WTC11 (cell line): ENCODE measurements at regions not wholly inside any gene's neighbourhood (a gene's known extent, or its start where the extent isn't known, plus 50 kb on each side); places are given as distances from the start of the nearest gene placed in this dataset.

ENCODE experiments used
- ATAC-seq: fragments of 200-7000 bp; cut with Tn5 transposase; 2 replicates; pipeline ENCODE4 v1.10.0; 2021; ENCODE audit warnings: mild to moderate bottlenecking, moderate library complexity
- CTCF ChIA-PET: fragments of 300-600 bp; sonication (Branson Sonifier 250); formaldehyde crosslinking; loops from one replicate; lab custom pipeline; 2021; ENCODE audit warnings: antibody characterized with exemption; lab: Charles Lee
- POLR2A ChIA-PET: fragments of 350-600 bp; sonication (Branson Sonifier 250); formaldehyde crosslinking; loops from one replicate; lab custom pipeline; 2021; ENCODE audit warnings: antibody characterized with exemption; lab: Charles Lee
- DNase-seq: peaks from one replicate; pipeline ENCODE4 v3.0.0; 2021; ENCODE audit warnings: low spot score
- H3K27ac Mint-ChIP-seq: 2 replicates; pipeline ENCODE4 v1.8.0; 2021; ENCODE audit warnings: mixed read lengths
- H3K27me3 Mint-ChIP-seq: 2 replicates; pipeline ENCODE4 v1.8.0; 2021; ENCODE audit warnings: low read depth, mild to moderate bottlenecking, moderate library complexity, mixed read lengths
- H3K36me3 Mint-ChIP-seq: 2 replicates; pipeline ENCODE4 v1.8.0; 2021; ENCODE audit warnings: mixed read lengths
- H3K4me1 Mint-ChIP-seq: 2 replicates; pipeline ENCODE4 v1.8.0; 2022; ENCODE audit warnings: mixed read lengths
- H3K4me3 Mint-ChIP-seq: 2 replicates; pipeline ENCODE4 v1.8.0; 2021; ENCODE audit warnings: mild to moderate bottlenecking, moderate library complexity, mixed read lengths
- H3K9me3 Mint-ChIP-seq: 2 replicates; pipeline ENCODE4 v1.8.0; 2021; ENCODE audit warnings: mixed read lengths
- ATF3 ChIP-seq: sonication (generic); formaldehyde crosslinking; conservative IDR thresholded peaks from 2 replicates; pipeline ENCODE4 v1.8.1; 2022; ENCODE audit warnings: mild to moderate bottlenecking, missing genetic modification reagents
- CREM ChIP-seq: sonication (generic); formaldehyde crosslinking; IDR thresholded peaks from 2 replicates; pipeline ENCODE4 v1.8.1; 2022; ENCODE audit warnings: mild to moderate bottlenecking, missing genetic modification reagents, moderate library complexity
- E2F1 ChIP-seq: sonication (generic); formaldehyde crosslinking; IDR thresholded peaks from 2 replicates; pipeline ENCODE4 v1.8.0; 2022; ENCODE audit warnings: mild to moderate bottlenecking, missing genetic modification reagents
- E2F5 ChIP-seq: sonication (generic); formaldehyde crosslinking; IDR thresholded peaks from 2 replicates; pipeline ENCODE4 v1.8.1; 2022; ENCODE audit warnings: mild to moderate bottlenecking, moderate library complexity, missing genetic modification reagents
- ESRRA ChIP-seq: sonication (generic); formaldehyde crosslinking; IDR thresholded peaks from 2 replicates; pipeline ENCODE4 v1.8.1; 2022; ENCODE audit warnings: mild to moderate bottlenecking, missing genetic modification reagents, borderline replicate concordance
- ETV6 ChIP-seq: sonication (generic); formaldehyde crosslinking; IDR thresholded peaks from 2 replicates; pipeline ENCODE4 v1.8.1; 2022; ENCODE audit warnings: mild to moderate bottlenecking, missing genetic modification reagents
- FOXK1 ChIP-seq: sonication (generic); formaldehyde crosslinking; IDR thresholded peaks from 2 replicates; pipeline ENCODE4 v1.8.0; 2022; ENCODE audit warnings: mild to moderate bottlenecking, moderate library complexity, missing genetic modification reagents
- GTF2I ChIP-seq: fragments of 250-450 bp; sonication (Bioruptor Pico); conservative IDR thresholded peaks from 2 replicates; pipeline ENCODE4 v1.4.0; 2021; ENCODE audit warnings: mild to moderate bottlenecking
- HMGA2 ChIP-seq: fragments of 250-450 bp; sonication (Bioruptor Pico); IDR thresholded peaks from 2 replicates; pipeline ENCODE4 v1.4.0; 2021; ENCODE audit warnings: mild to moderate bottlenecking, moderate library complexity
- MAX ChIP-seq: sonication (generic); formaldehyde crosslinking; IDR thresholded peaks from 2 replicates; pipeline ENCODE4 v1.8.0; 2022; ENCODE audit warnings: mild to moderate bottlenecking, missing genetic modification reagents
- NFE2L1 ChIP-seq: sonication (generic); formaldehyde crosslinking; IDR thresholded peaks from 2 replicates; pipeline ENCODE4 v1.8.1; 2023; ENCODE audit warnings: missing genetic modification reagents
- NR2C2 ChIP-seq: sonication (generic); formaldehyde crosslinking; IDR thresholded peaks from 2 replicates; pipeline ENCODE4 v1.8.0; 2022; ENCODE audit warnings: mild to moderate bottlenecking, missing genetic modification reagents
- PRDM15 ChIP-seq: sonication (generic); formaldehyde crosslinking; IDR thresholded peaks from 2 replicates; pipeline ENCODE4 v1.8.0; 2022; ENCODE audit warnings: missing genetic modification reagents
- RORB ChIP-seq: fragments of 250-450 bp; sonication (Bioruptor Pico); IDR thresholded peaks from 2 replicates; pipeline ENCODE4 v1.9.0; 2021; ENCODE audit warnings: mild to moderate bottlenecking
- SMAD4 ChIP-seq: sonication (generic); formaldehyde crosslinking; IDR thresholded peaks from 2 replicates; pipeline ENCODE4 v1.8.0; 2022; ENCODE audit warnings: mild to moderate bottlenecking, missing genetic modification reagents
- TCF7 ChIP-seq: sonication (generic); formaldehyde crosslinking; IDR thresholded peaks from 2 replicates; pipeline ENCODE4 v1.8.0; 2022; ENCODE audit warnings: mild to moderate bottlenecking, low read depth, missing genetic modification reagents, moderate library complexity
- TEAD4 ChIP-seq: sonication (generic); formaldehyde crosslinking; IDR thresholded peaks from 2 replicates; pipeline ENCODE4 v1.8.0; 2022; ENCODE audit warnings: mild to moderate bottlenecking, missing genetic modification reagents
- TP53 ChIP-seq: sonication (generic); formaldehyde crosslinking; IDR thresholded peaks from 2 replicates; pipeline ENCODE4 v1.8.1; 2023; ENCODE audit warnings: mild to moderate bottlenecking, missing genetic modification reagents
- ZBTB43 ChIP-seq: sonication (generic); formaldehyde crosslinking; IDR thresholded peaks from 2 replicates; pipeline ENCODE4 v1.8.1; 2023; ENCODE audit warnings: mild to moderate bottlenecking, missing genetic modification reagents
- ZNF121 ChIP-seq: sonication (generic); formaldehyde crosslinking; IDR thresholded peaks from 2 replicates; pipeline ENCODE4 v1.8.0; 2023; ENCODE audit warnings: missing genetic modification reagents
- ZNF317 ChIP-seq: sonication (generic); formaldehyde crosslinking; IDR thresholded peaks from 2 replicates; pipeline ENCODE4 v1.8.1; 2023; ENCODE audit warnings: low read depth, mild to moderate bottlenecking, moderate library complexity, missing genetic modification reagents, borderline replicate concordance
- ZNF423 ChIP-seq: fragments of 250-450 bp; sonication (Bioruptor Pico); IDR thresholded peaks from 2 replicates; pipeline ENCODE4 v2.1.2; 2022; ENCODE audit warnings: mild to moderate bottlenecking, moderate library complexity
- ZNF671 ChIP-seq: fragments of 250-450 bp; sonication (Bioruptor Pico); IDR thresholded peaks from 2 replicates; pipeline ENCODE4 v1.8.0; 2021; ENCODE audit warnings: mild to moderate bottlenecking
- ZSCAN18 ChIP-seq: fragments of 250-450 bp; sonication (Bioruptor Pico); IDR thresholded peaks from 2 replicates; pipeline ENCODE4 v2.1.2; 2022; ENCODE audit warnings: mild to moderate bottlenecking, moderate library complexity

GRCh38 chr2:196420143-196420542, 219.4 kb upstream of the CCDC150 start:
- ATAC-seq (no peak), DNase-seq (no peak)
- no peaks in the 10 kb centered on the region for H3K36me3 Mint-ChIP-seq
- no peak for TF ChIP-seq ZNF423 (CRISPR knock-in tag)
- no peak for TF ChIP-seq TP53 (CRISPR knock-in tag)
- TF ChIP-seq ZNF121 (CRISPR knock-in tag) = no peak
- no peak for TF ChIP-seq MAX (CRISPR knock-in tag)
- no peak for TF ChIP-seq ETV6 (CRISPR knock-in tag)
- TF ChIP-seq NFE2L1 (CRISPR knock-in tag) = no peak
- TF ChIP-seq RORB (CRISPR knock-in tag) = no peak
- no peak for TF ChIP-seq TCF7 (CRISPR knock-in tag)
- TF ChIP-seq TEAD4 (CRISPR knock-in tag) = no peak
- TF ChIP-seq ZNF671 = no peak
- no peak for TF ChIP-seq ZBTB43 (CRISPR knock-in tag)
- TF ChIP-seq GTF2I (CRISPR knock-in tag) = no peak
- no peak for TF ChIP-seq E2F1
- TF ChIP-seq HMGA2 (CRISPR knock-in tag) = no peak
- H3K4me1 Mint-ChIP-seq = 0 out of 2 replicates have a peak, but pooled peaks cover 3% of the 10 kb centered on the region
- H3K27me3 Mint-ChIP-seq = no peaks in the 10 kb centered on the region
- no peak overlapping the region for H3K27ac Mint-ChIP-seq
- CTCF ChIA-PET = no interaction called here
- no peak overlapping the region for H3K4me3 Mint-ChIP-seq
- H3K9me3 Mint-ChIP-seq = no peaks in the 10 kb centered on the region
- POLR2A ChIA-PET = no interaction called here

GRCh38 chr2:196421880-196422279, 217.6 kb upstream of the CCDC150 start:
- Mint-ChIP-seq H3K27me3 (no peaks in the 10 kb centered on the region), H3K36me3 (no peaks in the 10 kb centered on the region), H3K4me1 (no peaks in the 10 kb centered on the region), H3K4me3 (no peak overlapping the region), H3K9me3 (no peaks in the 10 kb centered on the region)
- POLR2A ChIA-PET = no interaction called here
- TF ChIP-seq ATF3 (CRISPR knock-in tag) (no peak), CREM (CRISPR knock-in tag) (no peak), ZSCAN18 (CRISPR knock-in tag) (no peak), PRDM15 (CRISPR knock-in tag) (no peak), E2F5 (CRISPR knock-in tag) (no peak), RORB (CRISPR knock-in tag) (no peak), TP53 (CRISPR knock-in tag) (no peak), FOXK1 (CRISPR knock-in tag) (no peak), ESRRA (no peak), NR2C2 (CRISPR knock-in tag) (no peak), SMAD4 (CRISPR knock-in tag) (no peak), ZNF317 (no peak)
- TF ChIP-seq, all 79 proteins: peak for 0
- H3K27ac Mint-ChIP-seq = no peak overlapping the region
- CTCF ChIA-PET = interaction anchor here (1.3 to 1.4 kb wide), 2 partner anchors 85 to 343 kb away, joined by 4 read pairs; no protein-coding TSS in a partner anchor
- ATAC-seq = no peak
- DNase-seq = no peak
